GM12865 (cell line): ENCODE measurements at regions not wholly inside any gene's neighbourhood (a gene's known extent, or its start where the extent isn't known, plus 50 kb on each side); places are given as distances from the start of the nearest gene placed in this dataset.
A peak's percentile ranks its signal among the peaks of the same experiment; 100 is the strongest.

Experiments
- DNase-seq: peaks from one replicate; pipeline ENCODE4 v3.0.0; 2010; ENCODE audit warnings: low read depth
- H3K4me3 ChIP-seq: 2 replicates; pipeline ENCODE4 v1.5.1; 2011; ENCODE audit warnings: mild to moderate bottlenecking, low read depth, low read length, control low read depth
- TF ChIP-seq, protein P1 (sequence below): IDR thresholded peaks from 2 replicates; pipeline ENCODE4 v1.5.1; 2011; ENCODE audit warnings: low read length, control low read depth, low read depth, inconsistent platforms; ENCODE audit not compliant: insufficient read depth; ENCODE audit errors: missing control alignments

DNA sequence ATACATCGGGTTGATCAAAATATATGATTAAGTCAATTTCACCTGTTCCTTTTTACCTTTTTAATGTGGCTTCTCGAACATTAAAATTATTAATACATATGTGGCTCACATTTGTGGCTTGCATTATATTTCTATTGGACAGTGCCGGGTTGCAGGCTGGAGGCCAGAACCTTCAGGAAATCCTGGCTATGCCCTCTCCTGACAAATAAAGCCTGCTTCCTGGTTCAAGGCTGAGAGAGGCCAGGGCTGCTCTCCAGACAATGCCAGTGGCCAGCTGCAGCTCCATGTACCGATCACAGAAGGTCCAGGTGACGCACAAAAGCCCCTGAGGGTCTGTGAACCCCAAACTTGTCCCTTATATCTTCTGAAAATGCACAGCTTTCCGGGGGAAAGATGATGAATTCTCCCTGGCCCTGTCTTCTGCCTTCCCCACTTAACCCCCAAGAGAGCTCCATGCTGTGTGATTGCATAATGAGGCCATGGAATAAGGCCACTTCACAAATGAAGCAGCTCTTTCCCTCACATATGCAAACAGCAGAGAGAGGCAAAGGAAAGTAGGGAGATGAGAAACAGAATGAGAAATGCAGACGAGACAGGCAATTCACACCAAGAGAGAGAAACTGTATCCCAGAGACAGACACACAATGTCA, 241.2 kb downstream of the BCOR start:
- no peak for DNase-seq
- no peak overlapping the region for H3K4me3 ChIP-seq
- TF ChIP-seq, protein P1, sequence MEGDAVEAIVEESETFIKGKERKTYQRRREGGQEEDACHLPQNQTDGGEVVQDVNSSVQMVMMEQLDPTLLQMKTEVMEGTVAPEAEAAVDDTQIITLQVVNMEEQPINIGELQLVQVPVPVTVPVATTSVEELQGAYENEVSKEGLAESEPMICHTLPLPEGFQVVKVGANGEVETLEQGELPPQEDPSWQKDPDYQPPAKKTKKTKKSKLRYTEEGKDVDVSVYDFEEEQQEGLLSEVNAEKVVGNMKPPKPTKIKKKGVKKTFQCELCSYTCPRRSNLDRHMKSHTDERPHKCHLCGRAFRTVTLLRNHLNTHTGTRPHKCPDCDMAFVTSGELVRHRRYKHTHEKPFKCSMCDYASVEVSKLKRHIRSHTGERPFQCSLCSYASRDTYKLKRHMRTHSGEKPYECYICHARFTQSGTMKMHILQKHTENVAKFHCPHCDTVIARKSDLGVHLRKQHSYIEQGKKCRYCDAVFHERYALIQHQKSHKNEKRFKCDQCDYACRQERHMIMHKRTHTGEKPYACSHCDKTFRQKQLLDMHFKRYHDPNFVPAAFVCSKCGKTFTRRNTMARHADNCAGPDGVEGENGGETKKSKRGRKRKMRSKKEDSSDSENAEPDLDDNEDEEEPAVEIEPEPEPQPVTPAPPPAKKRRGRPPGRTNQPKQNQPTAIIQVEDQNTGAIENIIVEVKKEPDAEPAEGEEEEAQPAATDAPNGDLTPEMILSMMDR: no peak

DNA sequence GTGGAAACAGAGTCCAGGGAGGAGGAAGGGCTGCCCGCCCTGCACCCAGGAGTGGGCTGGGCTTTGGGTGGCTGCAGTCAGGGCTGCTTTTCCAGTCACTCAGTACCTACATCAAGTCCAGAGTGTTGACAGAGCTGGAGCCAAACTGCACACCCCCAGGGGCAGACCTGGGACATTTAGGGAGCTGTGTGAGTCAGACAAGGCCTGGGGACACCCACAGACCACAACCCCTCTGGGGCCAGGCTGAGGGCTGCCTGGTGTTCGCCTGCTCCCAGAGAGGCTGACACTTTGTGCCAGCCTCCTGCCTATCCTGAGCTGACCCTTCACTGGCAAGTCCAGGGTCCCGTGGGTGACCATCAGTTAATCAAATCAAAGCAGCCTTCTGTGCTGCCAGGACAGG, 240.0 kb downstream of the BCOR start:
- peak; percentile 45 for DNase-seq
- H3K4me3 ChIP-seq: no peak overlapping the region
- TF ChIP-seq, protein P1: no peak

DNA sequence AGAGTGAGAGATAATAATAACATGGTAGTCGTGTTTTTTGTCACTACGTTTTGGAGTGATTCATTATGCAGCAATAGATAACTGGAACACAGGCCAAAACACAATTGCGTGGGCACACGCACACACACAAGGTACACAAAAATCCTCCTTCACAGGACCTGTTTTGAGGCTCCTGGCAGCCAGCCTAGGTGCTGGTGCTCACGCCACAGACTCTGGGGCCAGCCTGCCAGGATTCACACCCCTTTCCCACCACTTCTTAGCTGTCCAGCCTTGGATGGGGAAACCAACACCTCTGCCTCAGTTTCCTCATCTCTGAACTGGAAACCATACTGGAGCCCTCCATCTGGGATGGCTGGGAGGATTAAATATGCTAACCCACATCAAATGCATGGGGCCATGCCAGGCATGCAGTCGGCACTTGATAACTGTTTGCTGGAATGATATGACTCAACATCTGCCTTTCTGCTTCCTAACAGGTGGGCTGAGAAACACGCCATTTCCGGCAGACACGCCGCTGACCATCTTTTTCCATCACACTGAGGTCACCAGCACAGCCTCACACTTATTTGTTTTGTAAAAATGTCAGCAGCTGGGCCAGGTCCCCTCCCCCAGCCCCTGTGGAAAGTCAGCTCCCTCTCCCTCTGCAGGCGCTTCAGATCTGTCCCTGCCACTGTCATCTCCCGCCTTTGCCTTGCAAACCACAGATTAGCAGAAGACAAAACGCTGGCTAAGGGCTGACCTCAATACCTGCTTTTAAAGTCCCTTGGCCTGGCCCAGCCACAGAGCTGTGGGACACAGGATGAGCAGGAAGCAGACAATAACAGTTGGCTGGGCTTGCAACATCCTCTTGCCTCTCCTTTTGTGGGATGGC, 237.5 kb downstream of the BCOR start:
- DNase-seq: peak; percentile 90
- TF ChIP-seq, protein P1: no peak
- H3K4me3 ChIP-seq: no peak overlapping the region

DNA sequence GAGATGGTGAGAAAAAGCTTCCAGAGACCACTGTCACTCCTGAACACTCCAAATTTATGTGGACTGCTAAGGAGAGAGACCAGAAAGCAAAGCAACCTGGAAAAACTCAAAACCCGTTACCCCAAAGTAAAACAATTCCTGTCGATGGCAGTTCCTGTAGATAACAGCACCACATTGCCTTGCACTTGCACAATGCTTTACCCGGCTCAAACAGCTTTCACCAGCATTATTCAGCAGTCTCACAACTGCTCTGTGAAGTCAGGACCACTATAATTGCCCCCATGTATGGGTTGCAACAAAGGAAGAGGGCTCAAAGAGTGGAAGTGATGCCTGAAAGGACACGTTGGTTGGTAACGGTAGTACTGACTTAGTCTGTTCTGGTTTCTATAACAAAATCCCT, 234.8 kb downstream of the BCOR start:
- no peak for DNase-seq
- no peak overlapping the region for H3K4me3 ChIP-seq
- TF ChIP-seq, protein P1: no peak

DNA sequence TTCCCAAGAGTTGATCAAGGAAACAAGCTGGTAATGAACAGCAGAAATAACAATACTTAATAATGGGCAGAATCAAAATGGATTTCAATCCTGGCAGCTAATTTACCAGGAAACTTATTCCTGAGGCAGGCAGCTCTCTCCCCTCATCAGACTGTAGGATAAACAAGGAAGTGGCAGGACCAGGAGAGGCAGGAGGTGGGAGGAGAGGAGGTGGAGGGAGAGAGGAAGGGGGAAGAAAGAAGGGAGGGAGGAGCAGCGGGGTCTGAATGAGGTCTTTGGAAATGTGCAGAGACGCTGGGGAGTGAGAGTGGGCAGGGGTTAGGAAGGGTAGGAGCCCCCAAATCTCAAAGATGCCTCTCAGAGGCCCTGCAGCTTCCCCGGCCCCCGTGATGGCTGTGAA, 231.5 kb downstream of the BCOR start:
- TF ChIP-seq, protein P1: no peak
- no peak overlapping the region for H3K4me3 ChIP-seq
- DNase-seq: no peak

DNA sequence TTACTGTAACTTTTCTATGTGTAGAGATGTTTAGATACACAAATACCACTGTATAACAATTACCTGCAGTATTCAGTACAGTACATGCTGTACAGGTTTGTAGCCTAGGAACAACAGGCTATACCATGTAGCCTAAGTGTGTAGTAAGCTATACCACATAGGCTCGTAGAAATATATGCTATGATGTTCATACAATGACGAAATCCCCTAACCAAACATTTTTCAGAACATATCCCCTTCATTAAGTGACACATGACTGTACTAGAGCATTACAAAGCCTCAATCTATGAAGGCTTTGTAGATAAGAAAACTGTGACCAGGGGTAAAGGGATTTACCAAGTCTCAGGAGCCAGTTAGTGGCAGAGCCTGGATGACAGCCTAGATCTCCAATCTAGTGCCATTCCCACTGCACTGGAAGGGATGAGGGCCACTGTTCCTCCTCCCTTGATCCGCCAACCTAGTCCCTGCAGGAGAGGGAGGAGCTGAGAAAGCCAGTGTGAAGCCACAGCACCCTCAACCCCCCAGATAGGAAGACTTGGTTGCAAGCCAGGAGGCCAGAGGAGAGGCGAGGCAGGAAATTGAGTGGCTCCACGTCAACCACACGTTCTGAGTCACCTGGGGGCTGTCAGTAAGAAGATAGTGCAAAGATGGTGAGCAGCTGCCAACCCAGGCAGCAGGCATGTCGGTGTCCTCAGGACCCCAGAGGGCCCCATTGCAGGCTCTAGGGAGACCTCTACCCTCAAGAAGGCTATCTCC, 227.7 kb downstream of the BCOR start:
- no peak overlapping the region for H3K4me3 ChIP-seq
- TF ChIP-seq, protein P1: no peak
- peak; percentile 75 for DNase-seq
